ENCODE measurements at regions not wholly inside any gene's neighbourhood (a gene's known extent, or its start where the extent isn't known, plus 50 kb on each side); places are given as distances from the start of the nearest gene placed in this dataset.

GRCh38 chr16:17676171-17676570, 205.4 kb upstream of the XYLT1 start:
- TF ChIP-seq POLR2A (IDR thresholded peaks at IDR 0.05) (no peak), CTCF (IDR thresholded peaks at IDR 0.05 in 4 of 5, conservative IDR thresholded peaks at IDR 0.05 in 1 of 5) (no peak)
